HG02870 (cell line): ENCODE measurements at regions not wholly inside any gene's neighbourhood (a gene's known extent, or its start where the extent isn't known, plus 50 kb on each side); places are given as distances from the start of the nearest gene placed in this dataset.
"Not testable (repeated sequence)": the region's sequence is repeated elsewhere in the genome, so short reads cannot be mapped to it uniquely, and the experiment has no call there.

Experiments used
- ATAC-seq: cut with Tn5 transposase; IDR thresholded peaks from one replicate; pipeline ENCODE4 v1.9.1; 2021; ENCODE audit warnings: mild to moderate bottlenecking, moderate library complexity; ENCODE audit not compliant: unreplicated experiment

- ATAC-seq: no peak
Observed at GRCh38 chr5:94027145-94027544, 285.7 kb upstream of the POU5F2 start.

- ATAC-seq: no peak
Observed at GRCh38 chr5:94025788-94026473, 284.5 kb upstream of the POU5F2 start.

DNA sequence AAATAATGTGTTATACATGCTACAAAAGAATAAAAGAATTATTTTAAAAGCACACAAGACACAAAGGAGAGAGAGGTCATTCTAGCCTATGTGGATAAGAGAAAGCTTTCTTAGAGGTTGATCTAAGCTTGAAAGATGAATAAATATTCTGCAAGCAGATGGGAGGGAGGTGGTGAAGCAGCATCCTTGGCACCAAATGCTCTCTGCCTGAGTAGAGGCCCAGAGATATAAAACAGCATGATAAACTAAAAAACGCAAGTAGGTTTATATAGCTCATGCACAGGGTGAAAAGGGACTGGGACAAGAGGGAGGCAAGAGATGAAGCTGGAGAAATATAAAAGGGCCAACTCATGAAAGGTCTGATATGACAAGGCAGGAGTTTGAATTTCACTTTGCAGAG is 283.2 kb upstream of the POU5F2 start:
- ATAC-seq: no peak

- ATAC-seq: no peak
Observed at GRCh38 chr5:94024101-94024500, 282.7 kb upstream of the POU5F2 start.

DNA sequence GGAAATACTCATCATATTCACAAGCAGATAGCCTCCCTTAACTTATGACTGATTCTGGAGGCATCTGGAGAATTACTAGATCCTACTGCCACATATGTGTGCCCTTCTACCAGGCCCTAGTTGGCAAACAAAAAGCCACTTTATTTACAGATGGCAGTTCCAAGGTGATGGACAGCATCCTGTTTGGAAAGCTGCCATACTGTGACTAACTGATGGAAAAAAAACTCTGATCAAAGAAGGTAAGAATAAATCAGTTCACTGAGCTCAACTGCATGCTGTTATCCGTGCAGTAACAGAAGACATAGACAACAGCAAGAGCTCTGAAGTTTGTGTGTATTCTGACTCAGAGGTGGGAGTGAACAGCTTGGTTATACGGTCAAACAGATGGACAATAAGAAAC is 279.8 kb upstream of the POU5F2 start:
- ATAC-seq: no peak

DNA sequence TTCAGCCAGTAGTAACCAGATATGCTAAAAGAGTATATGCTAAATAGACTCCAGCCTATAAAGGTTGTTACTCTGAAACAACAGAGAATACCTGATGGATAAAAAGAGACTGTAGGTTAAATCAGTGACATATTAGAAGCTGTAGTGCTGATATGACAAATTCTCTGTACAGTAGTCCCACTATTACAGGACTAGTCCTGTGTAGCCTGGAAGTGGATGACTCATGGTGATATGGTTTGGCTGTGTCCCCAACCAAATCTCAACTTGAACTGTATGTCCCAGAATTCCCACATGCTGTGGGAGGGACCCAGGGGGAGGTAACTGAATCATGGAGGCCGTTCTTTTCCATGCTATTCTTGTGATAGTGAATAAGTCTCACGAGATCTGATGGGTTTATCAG is 276.2 kb upstream of the POU5F2 start:
- no peak for ATAC-seq

DNA sequence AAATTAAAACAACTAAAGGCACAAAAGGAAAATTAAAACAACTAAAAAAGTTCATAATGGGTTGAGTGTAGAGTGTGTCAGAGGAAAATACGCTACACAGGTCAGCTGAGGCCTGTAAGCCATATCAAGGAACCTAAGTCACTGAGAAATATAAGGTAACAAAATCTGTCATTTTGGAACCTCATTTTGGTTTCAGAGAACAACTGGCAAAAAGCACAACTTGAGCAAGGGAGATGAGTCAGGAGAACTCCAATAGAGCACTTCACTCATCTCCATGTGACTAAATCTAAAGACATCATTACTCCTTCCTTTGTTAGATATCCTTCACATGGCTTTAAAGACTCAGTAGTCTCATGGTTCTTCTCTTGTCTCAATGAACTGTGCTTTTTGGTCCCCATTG is 269.4 kb upstream of the POU5F2 start:
- ATAC-seq: no peak

- no peak for ATAC-seq
Observed at GRCh38 chr5:94009161-94009560, 267.8 kb upstream of the POU5F2 start.

- no peak for ATAC-seq
Observed at GRCh38 chr5:93998951-93999455, 257.6 kb upstream of the POU5F2 start.

DNA sequence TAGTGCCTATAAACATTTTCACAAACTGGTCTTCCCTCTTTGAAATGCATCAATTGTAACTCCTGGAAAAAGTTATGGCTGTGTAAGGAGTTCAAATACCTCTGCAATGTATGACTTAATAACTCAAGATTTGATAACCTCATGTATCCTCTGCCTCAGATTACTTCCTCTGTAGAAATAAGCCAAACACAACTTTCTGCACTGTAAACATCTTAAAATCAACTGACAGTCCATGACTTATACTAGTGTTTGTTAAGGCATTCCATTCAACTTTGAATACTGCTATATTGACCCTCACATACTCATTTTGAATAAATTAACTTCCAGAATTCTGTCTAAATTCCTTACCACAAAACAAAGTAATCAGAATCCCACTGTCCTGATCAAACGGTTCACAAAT is 256.2 kb upstream of the POU5F2 start:
- ATAC-seq: no peak

- peak; percentile 75 for ATAC-seq
Observed at GRCh38 chr5:93995126-93995621, 253.8 kb upstream of the POU5F2 start.

- no peak for ATAC-seq
Observed at GRCh38 chr5:93993161-93993560, 251.8 kb upstream of the POU5F2 start.

DNA sequence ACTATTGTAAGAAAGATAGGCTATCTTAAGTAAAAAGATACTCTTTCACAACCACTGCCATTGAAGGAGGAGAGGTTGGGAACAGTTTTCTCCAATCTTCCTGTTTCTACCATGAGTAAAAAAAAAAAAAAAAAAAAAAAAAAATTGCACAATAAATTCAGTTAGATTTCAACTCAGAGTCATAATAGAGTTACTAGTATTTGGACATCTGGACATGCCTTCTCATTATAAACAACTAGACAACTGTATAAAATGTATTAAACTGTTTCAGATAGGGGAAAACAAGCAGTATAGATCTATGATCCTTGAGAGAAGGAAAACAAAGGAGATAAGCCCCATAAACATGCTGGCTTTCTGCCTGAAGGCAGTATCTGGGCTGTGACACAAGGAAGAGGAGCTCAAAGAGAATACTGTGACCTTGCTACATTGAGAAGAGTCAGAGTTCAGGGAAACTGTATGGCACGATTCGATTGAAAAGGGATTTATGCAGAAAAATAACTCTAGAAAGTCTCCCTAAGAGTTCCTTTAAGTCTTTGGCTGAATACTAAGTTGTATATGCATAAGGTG is 249.2 kb upstream of the POU5F2 start:
- no peak for ATAC-seq

DNA sequence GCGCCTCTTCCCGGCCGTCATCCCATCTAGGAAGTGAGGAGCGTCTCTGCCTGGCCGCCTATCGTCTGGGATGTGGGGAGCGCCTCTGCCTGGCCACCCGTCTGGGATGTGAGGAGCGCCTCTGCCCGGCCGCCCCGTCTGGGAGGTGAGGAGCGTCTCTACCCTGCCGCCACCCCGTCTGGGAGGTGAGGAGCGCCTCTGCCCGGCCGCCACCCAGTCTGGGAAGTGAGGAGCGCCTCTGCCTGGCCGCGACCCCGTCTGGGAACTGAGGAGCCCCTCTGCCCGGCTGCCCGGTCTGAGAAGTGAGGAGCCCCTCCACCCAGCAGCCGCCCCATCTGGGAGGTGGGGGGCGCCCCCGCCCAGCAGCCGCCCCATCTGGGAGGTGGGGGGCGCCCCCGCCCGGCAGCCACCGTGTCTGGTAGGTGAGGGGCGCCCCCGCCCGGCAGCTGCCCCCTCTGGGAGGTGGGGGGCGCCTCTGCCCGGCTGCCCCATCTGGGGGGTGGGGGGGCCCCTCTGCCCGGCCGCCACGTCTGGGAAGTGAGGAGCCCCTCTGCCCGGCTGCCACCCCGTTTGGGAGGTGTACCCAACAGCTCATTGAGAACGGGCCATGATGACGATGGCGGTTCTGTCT is 244.7 kb upstream of the POU5F2 start:
- ATAC-seq: not testable (repeated sequence)

GRCh38 chr5:93978222-93978621 is 236.8 kb upstream of the POU5F2 start:
- ATAC-seq: no peak

GRCh38 chr5:93967923-93968322 is 226.5 kb upstream of the POU5F2 start:
- ATAC-seq: no peak

DNA sequence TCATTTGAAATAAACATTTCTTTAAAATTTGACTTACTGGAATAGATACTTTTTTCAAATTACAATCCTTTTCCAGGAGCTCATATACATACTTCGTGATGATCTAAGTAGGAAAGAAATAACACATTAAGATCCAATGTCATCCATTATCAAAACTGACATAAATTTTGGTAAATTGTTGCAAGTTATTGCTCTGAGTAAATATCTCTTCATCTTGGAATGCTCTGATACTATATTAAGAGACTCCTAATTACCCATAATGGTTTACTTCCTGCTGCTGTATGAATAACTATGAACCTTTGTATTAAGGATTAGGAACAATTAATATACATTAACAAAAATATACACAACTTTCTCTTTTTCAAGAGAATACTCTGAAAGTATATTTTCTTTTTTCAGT is 223.0 kb upstream of the POU5F2 start:
- ATAC-seq: no peak

- ATAC-seq: no peak
Observed at GRCh38 chr5:93960042-93960441, 218.6 kb upstream of the POU5F2 start.

DNA sequence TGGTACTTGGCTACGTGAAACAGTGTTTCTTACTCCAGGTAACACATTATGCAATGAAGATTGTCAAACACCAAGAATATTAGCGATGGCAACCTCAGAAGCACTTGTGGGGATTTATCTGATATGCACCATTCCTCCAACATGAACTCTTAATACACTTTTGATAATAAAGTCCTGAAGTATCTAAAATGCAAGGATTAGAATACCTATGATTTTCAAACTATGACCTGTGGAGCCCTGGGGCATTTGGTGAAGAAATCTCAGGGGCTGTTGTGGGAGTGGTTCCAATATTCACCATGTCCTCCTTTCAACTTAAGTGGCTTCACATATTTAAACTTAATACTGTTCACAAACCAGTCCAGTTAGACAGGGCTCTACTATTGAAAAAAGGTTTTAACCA is 214.6 kb upstream of the POU5F2 start:
- ATAC-seq: no peak

DNA sequence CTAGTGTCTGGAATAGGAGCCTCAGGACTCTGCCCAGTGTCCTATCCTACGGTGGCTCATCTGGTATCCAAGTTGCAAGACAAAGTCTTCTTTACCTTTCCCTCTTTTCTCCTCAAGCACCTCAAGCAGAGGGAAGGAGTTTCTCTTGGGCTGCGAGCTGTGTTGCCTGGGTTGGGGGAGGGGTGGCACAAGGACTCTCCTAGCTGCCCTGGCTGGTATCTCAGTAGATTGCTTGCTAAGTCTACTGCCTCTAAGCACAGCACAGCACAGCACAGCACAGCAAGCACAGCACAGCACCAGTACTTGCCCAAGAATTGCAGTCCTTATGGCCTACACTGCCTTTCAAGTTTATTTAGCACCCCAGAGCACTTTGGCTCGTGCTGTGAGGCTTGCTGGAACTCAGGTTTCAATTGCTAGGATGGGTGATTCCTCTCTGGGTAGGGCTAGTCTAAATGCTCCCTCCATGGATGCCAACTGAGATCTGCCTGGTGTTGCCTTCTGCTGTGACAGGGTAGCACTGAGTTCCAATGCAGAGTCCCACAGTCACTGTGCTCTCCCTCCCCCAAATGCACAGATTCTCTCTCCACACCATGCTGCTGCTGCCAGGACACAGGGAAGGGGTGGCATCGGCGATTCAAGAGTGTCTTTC is 213.1 kb upstream of the POU5F2 start:
- ATAC-seq: no peak

GRCh38 chr5:93953442-93953841 is 212.0 kb upstream of the POU5F2 start:
- no peak for ATAC-seq

DNA sequence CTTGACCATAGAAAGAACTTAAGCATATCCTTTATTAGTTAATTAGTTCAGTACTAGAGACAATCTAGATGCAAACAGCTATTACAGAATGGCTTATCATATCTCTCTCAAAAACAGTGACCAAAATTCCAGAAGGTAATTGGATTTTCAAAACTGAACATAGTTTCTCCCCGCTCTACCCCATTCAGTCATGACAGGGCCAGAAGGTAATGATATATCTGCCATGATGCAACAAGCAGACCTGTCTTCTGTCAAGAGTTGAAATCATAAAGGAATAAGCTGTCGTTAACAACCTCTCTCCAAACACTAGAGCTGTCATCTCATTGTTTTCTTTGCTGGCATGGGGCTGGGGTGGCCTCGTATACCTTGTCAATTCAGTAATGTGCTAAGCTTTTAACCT is 200.5 kb upstream of the POU5F2 start:
- no peak for ATAC-seq
